K562 (cell line): ENCODE measurements at regions not wholly inside any gene's neighbourhood (a gene's known extent, or its start where the extent isn't known, plus 50 kb on each side); places are given as distances from the start of the nearest gene placed in this dataset.

ENCODE experiments used
- BCLAF1 ChIP-seq, 2 experiments: fragments of 450-650 bp in 1 of 2; IDR thresholded peaks; 2 replicates each; pipeline ENCODE4 v1.6.1; 2011 to 2017; ENCODE audit warnings: low read depth in 2 of 2, antibody characterized with exemption in 1 of 2, borderline replicate concordance in 1 of 2, low read length in 1 of 2, mild to moderate bottlenecking in 1 of 2, mixed read lengths in 1 of 2; ENCODE audit not compliant: control insufficient read depth in 1 of 2
- HMGN3 ChIP-seq: IDR thresholded peaks from 2 replicates; pipeline ENCODE4 v1.6.1; 2011; ENCODE audit warnings: borderline replicate concordance, low read depth, mild to moderate bottlenecking, mixed read lengths, low read length; ENCODE audit not compliant: insufficient read length; ENCODE audit errors: extremely low read depth
- HSF4 ChIP-seq: fragments of 250-450 bp; sonication (Bioruptor Pico); IDR thresholded peaks from 2 replicates; pipeline ENCODE4 v2.1.2; 2022; ENCODE audit warnings: mild to moderate bottlenecking, moderate library complexity, borderline replicate concordance
- NFE2L1 ChIP-seq: fragments of 450-650 bp; IDR thresholded peaks from 2 replicates; pipeline ENCODE4 v1.6.1; 2016; ENCODE audit warnings: missing genetic modification characterization, low read depth, mild to moderate bottlenecking, missing compliant biosample characterization, moderate library complexity, borderline replicate concordance
- PHF8 ChIP-seq: fragments of 200-600 bp; sonication (generic); IDR thresholded peaks from 2 replicates; pipeline ENCODE4 v1.6.1; 2012; ENCODE audit warnings: mixed run types, mild to moderate bottlenecking, inconsistent platforms, low read length, moderate library complexity, borderline replicate concordance
- SRF ChIP-seq, 2 experiments: fragments of 250-450, 450-650 bp in 1 of 2; sonication (Bioruptor Pico) in 1 of 2; sonication (generic) in 1 of 2; formaldehyde crosslinking; IDR thresholded peaks; 2 replicates each; pipeline versions ENCODE4 v1.5.0 to v1.5.1; 2020 to 2022; ENCODE audit warnings: mild to moderate bottlenecking in 1 of 2, missing genetic modification reagents in 1 of 2
- ZNF232 ChIP-seq: sonication (generic); formaldehyde crosslinking; IDR thresholded peaks from 2 replicates; pipeline ENCODE4 v1.8.0; 2022; ENCODE audit warnings: mild to moderate bottlenecking, missing genetic modification reagents
- ZNF79 ChIP-seq: fragments of 250-450 bp; sonication (Bioruptor Pico); IDR thresholded peaks from 2 replicates; pipeline ENCODE4 v1.4.0; 2020; ENCODE audit warnings: low read depth, mild to moderate bottlenecking, moderate library complexity
- TF ChIP-seq, protein P1 (sequence below): fragments of 450-650 bp; conservative IDR thresholded peaks from 2 replicates; pipeline ENCODE4 v1.6.1; 2016; ENCODE audit warnings: missing genetic modification characterization, low read depth, mild to moderate bottlenecking, control low read depth, missing compliant biosample characterization
- TF ChIP-seq, protein P2 (sequence below): fragments of 200-800 bp; sonication (Bioruptor generic); IDR thresholded peaks from 2 replicates; pipeline ENCODE4 v1.6.1; 2017; ENCODE audit warnings: missing genetic modification characterization, missing compliant biosample characterization

- TF ChIP-seq, protein P1, sequence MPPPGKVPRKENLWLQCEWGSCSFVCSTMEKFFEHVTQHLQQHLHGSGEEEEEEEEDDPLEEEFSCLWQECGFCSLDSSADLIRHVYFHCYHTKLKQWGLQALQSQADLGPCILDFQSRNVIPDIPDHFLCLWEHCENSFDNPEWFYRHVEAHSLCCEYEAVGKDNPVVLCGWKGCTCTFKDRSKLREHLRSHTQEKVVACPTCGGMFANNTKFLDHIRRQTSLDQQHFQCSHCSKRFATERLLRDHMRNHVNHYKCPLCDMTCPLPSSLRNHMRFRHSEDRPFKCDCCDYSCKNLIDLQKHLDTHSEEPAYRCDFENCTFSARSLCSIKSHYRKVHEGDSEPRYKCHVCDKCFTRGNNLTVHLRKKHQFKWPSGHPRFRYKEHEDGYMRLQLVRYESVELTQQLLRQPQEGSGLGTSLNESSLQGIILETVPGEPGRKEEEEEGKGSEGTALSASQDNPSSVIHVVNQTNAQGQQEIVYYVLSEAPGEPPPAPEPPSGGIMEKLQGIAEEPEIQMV (tag): no peak
- TF ChIP-seq HMGN3 (no peak), BCLAF1 (IDR thresholded peaks at IDR 0.05; ENCODE audit: borderline replicate concordance in 1 of 2, control insufficient read depth in 1 of 2, low read depth in 2 of 2, low read length in 1 of 2) (no peak), ZNF79 (CRISPR knock-in tag) (no peak), ZNF232 (no peak), NFE2L1 (tag) (no peak), SRF (CRISPR knock-in tag; IDR thresholded peaks at IDR 0.05) (no peak), HSF4 (CRISPR knock-in tag) (no peak), PHF8 (no peak)
- TF ChIP-seq, protein P2, sequence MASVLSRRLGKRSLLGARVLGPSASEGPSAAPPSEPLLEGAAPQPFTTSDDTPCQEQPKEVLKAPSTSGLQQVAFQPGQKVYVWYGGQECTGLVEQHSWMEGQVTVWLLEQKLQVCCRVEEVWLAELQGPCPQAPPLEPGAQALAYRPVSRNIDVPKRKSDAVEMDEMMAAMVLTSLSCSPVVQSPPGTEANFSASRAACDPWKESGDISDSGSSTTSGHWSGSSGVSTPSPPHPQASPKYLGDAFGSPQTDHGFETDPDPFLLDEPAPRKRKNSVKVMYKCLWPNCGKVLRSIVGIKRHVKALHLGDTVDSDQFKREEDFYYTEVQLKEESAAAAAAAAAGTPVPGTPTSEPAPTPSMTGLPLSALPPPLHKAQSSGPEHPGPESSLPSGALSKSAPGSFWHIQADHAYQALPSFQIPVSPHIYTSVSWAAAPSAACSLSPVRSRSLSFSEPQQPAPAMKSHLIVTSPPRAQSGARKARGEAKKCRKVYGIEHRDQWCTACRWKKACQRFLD (CRISPR knock-in tag): no peak
Observed at GRCh38 chr12:30047516-30048254, 263.9 kb upstream of the TMTC1 start (continued).
